Osteoblast (primary cell): ENCODE measurements at regions not wholly inside any gene's neighbourhood (a gene's known extent, or its start where the extent isn't known, plus 50 kb on each side); places are given as distances from the start of the nearest gene placed in this dataset.

Source experiments
- DNase-seq: peaks from one replicate; pipeline ENCODE4 v3.0.0; 2011; ENCODE audit warnings: low spot score, mixed read lengths; ENCODE audit not compliant: insufficient read length; ENCODE audit errors: missing footprints
- H2AFZ ChIP-seq: 2 replicates; pipeline ENCODE4 v1.6.0; 2011; ENCODE audit warnings: mild to moderate bottlenecking, low read length
- H3K27ac ChIP-seq: 2 replicates; pipeline ENCODE4 v1.5.1; 2011; ENCODE audit warnings: mild to moderate bottlenecking, low read depth, low read length, moderate library complexity
- H3K27me3 ChIP-seq: 2 replicates; pipeline ENCODE4 v1.6.0; 2012; ENCODE audit warnings: mild to moderate bottlenecking, control low read depth, inconsistent platforms, low read length, moderate library complexity; ENCODE audit not compliant: insufficient read depth
- H3K36me3 ChIP-seq: 2 replicates; pipeline ENCODE4 v1.5.1; 2011; ENCODE audit warnings: mild to moderate bottlenecking, low read length, control low read depth, moderate library complexity; ENCODE audit not compliant: insufficient read depth
- H3K4me1 ChIP-seq: 2 replicates; pipeline ENCODE4 v1.5.1; 2011; ENCODE audit warnings: mild to moderate bottlenecking, low read length, control low read depth, moderate library complexity; ENCODE audit not compliant: insufficient read depth
- H3K4me2 ChIP-seq: 2 replicates; pipeline ENCODE4 v1.6.0; 2011; ENCODE audit warnings: mild to moderate bottlenecking, low read length; ENCODE audit not compliant: insufficient read depth
- H3K4me3 ChIP-seq: fragments of 200-600 bp; sonication (generic); 3 replicates; pipeline ENCODE4 v1.5.1; 2012; ENCODE audit warnings: mild to moderate bottlenecking, low read length, inconsistent platforms; ENCODE audit not compliant: insufficient read depth
- H3K79me2 ChIP-seq: 2 replicates; pipeline ENCODE4 v1.6.0; 2012; ENCODE audit warnings: mild to moderate bottlenecking, low read length, control low read depth, inconsistent platforms; ENCODE audit not compliant: insufficient read depth
- H3K9me3 ChIP-seq: 2 replicates; pipeline ENCODE4 v1.5.1; 2011; ENCODE audit warnings: low read depth, low read length, control low read depth
- H4K20me1 ChIP-seq: 2 replicates; pipeline ENCODE4 v1.6.0; 2012; ENCODE audit warnings: mild to moderate bottlenecking, low read length, control low read depth; ENCODE audit not compliant: insufficient read depth
- CTCF ChIP-seq: IDR thresholded peaks from 2 replicates; pipeline ENCODE4 v1.5.1; 2011; ENCODE audit warnings: mild to moderate bottlenecking, low read depth, low read length, moderate library complexity; ENCODE audit errors: extremely low read depth

- Histone ChIP-seq H4K20me1 (no peaks in the 10 kb centered on the region), H3K9me3 (no peaks in the 10 kb centered on the region), H3K4me1 (peaks cover 18% of the 10 kb centered on the region), H3K36me3 (no peaks in the 10 kb centered on the region), H3K27ac (no peak overlapping the region), H3K79me2 (no peaks in the 10 kb centered on the region), H3K4me2 (no peak overlapping the region), H2AFZ (peak overlapping the region; percentile 87), H3K27me3 (no peaks in the 10 kb centered on the region), H3K4me3 (no peak overlapping the region)
- DNase-seq = no peak
- TF ChIP-seq CTCF = no peak
Measured at GRCh38 chr15:100737214-100737613, 134.8 kb downstream of the ASB7 start.

DNA sequence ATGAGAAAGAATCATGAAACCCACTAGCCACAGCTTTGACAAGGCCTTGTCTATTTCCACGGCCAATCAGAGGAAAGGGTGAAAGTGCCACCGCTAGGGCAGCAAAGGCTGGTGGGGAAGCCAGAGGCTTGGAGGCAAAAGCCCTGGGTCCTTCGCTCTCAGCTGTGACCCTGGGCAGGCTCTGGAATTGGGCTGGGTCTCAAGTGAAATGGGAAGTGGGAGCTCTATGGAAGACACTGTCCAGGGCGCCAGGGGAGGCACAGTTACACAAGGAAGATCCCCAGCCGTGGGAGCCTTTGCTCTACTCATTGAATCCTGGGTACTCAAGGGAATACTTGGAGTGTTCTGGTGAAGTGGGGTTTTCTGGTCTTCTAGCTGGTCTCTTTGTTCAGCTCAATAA, 136.2 kb downstream of the ASB7 start:
- TF ChIP-seq CTCF = no peak
- H3K36me3 ChIP-seq = no peaks in the 10 kb centered on the region
- no peaks in the 10 kb centered on the region for H3K9me3 ChIP-seq
- H2AFZ ChIP-seq = no peak overlapping the region
- H3K4me1 ChIP-seq = peaks cover 4% of the 10 kb centered on the region
- H3K27me3 ChIP-seq = no peaks in the 10 kb centered on the region
- no peak overlapping the region for H3K4me3 ChIP-seq
- no peak overlapping the region for H3K4me2 ChIP-seq
- H4K20me1 ChIP-seq = no peaks in the 10 kb centered on the region
- no peak overlapping the region for H3K27ac ChIP-seq
- no peak for DNase-seq
- no peaks in the 10 kb centered on the region for H3K79me2 ChIP-seq

- no peaks in the 10 kb centered on the region for H3K4me1 ChIP-seq
- no peaks in the 10 kb centered on the region for H3K36me3 ChIP-seq
- H3K4me2 ChIP-seq = no peak overlapping the region
- no peaks in the 10 kb centered on the region for H3K9me3 ChIP-seq
- DNase-seq = no peak
- no peak overlapping the region for H2AFZ ChIP-seq
- no peak overlapping the region for H3K27ac ChIP-seq
- no peaks in the 10 kb centered on the region for H3K79me2 ChIP-seq
- H3K4me3 ChIP-seq = no peak overlapping the region
- H4K20me1 ChIP-seq = no peaks in the 10 kb centered on the region
- no peaks in the 10 kb centered on the region for H3K27me3 ChIP-seq
- no peak for TF ChIP-seq CTCF
Measured at GRCh38 chr15:100740138-100740537, 137.7 kb downstream of the ASB7 start.

GRCh38 chr15:100751585-100751984, 128.0 kb upstream of the ALDH1A3 start:
- Histone ChIP-seq H3K79me2 (no peaks in the 10 kb centered on the region), H3K36me3 (no peaks in the 10 kb centered on the region), H3K4me3 (no peak overlapping the region), H3K9me3 (no peaks in the 10 kb centered on the region), H3K27ac (no peak overlapping the region), H3K27me3 (no peaks in the 10 kb centered on the region), H3K4me1 (no peaks in the 10 kb centered on the region), H4K20me1 (no peaks in the 10 kb centered on the region), H2AFZ (no peak overlapping the region), H3K4me2 (no peak overlapping the region)
- DNase-seq = no peak
- no peak for TF ChIP-seq CTCF
